ENCODE measurements at regions not wholly inside any gene's neighbourhood (a gene's known extent, or its start where the extent isn't known, plus 50 kb on each side); places are given as distances from the start of the nearest gene placed in this dataset.
"Not testable (repeated sequence)": the region's sequence is repeated elsewhere in the genome, so short reads cannot be mapped to it uniquely, and the experiment has no call there.

DNA sequence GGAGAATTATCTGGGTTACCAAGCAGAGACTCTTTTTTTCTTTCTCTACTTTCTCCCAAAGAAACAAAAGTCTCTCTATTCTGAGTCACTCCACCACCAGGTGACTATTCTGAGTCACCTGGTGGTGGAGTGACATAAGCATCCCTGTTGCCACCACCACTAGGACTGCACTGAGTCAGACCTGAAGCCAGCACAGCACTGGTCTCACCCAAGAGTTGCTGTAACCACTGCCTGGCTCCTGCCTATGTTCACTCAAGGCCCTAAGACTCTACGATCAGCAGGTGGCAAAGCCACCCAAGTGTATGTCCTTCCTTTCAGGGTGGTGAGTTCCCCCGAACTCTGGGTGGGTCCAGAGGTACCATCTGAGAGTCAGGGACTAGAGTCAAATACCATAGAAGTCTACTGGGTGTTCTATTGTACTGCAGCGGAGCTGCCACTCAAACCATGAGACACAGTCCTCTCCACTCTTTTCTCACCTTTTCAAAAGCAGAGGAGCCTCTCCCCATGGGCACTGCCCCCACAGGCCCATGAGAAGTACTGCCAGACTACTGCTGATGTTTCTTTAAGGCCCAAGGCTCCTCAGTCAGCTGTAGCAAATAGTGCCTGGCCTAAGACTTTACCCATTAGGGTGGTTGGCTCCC, 209.6 kb upstream of the IRS4 start:
- TF ChIP-seq CTCF (IDR thresholded peaks at IDR 0.05) = no peak
- no peak overlapping the region for H3K27ac Mint-ChIP-seq (ENCODE audit: unreplicated experiment)
- H3K36me3 Mint-ChIP-seq (ENCODE audit: low read depth) = no peaks in the 10 kb centered on the region
- no peak overlapping the region for H3K4me3 Mint-ChIP-seq (ENCODE audit: unreplicated experiment)
- no peaks in the 10 kb centered on the region for H3K27me3 Mint-ChIP-seq (ENCODE audit: low read depth)
- H3K9me3 Mint-ChIP-seq (ENCODE audit: low read depth) = peaks cover 16% of the 10 kb centered on the region
- no peak for DNase-seq (ENCODE audit: low spot score)
- no peaks in the 10 kb centered on the region for H3K4me1 Mint-ChIP-seq (ENCODE audit: low read depth)

- H3K4me3 Mint-ChIP-seq (ENCODE audit: unreplicated experiment) = no peak overlapping the region
- H3K36me3 Mint-ChIP-seq (ENCODE audit: low read depth) = no peaks in the 10 kb centered on the region
- H3K27ac Mint-ChIP-seq (ENCODE audit: unreplicated experiment) = no peak overlapping the region
- H3K9me3 Mint-ChIP-seq (ENCODE audit: low read depth) = peaks cover 36% of the 10 kb centered on the region
- no peak for TF ChIP-seq CTCF (IDR thresholded peaks at IDR 0.05)
- no peaks in the 10 kb centered on the region for H3K4me1 Mint-ChIP-seq (ENCODE audit: low read depth)
- no peak for DNase-seq (ENCODE audit: low spot score)
- no peaks in the 10 kb centered on the region for H3K27me3 Mint-ChIP-seq (ENCODE audit: low read depth)
These were observed 178.4 kb upstream of the IRS4 start for GRCh38 chrX:108914791-108915190.

GRCh38 chrX:108903831-108904230, 167.5 kb upstream of the IRS4 start:
- H3K36me3 Mint-ChIP-seq (ENCODE audit: low read depth); H3K4me1 Mint-ChIP-seq (ENCODE audit: low read depth); DNase-seq (ENCODE audit: low spot score); H3K4me3 Mint-ChIP-seq (ENCODE audit: unreplicated experiment); H3K27ac Mint-ChIP-seq (ENCODE audit: unreplicated experiment); H3K27me3 Mint-ChIP-seq (ENCODE audit: low read depth): not testable (repeated sequence)
- H3K9me3 Mint-ChIP-seq (ENCODE audit: low read depth) = peaks cover 30% of the 10 kb centered on the region

GRCh38 chrX:108900333-108900732, 164.0 kb upstream of the IRS4 start:
- TF ChIP-seq CTCF (IDR thresholded peaks at IDR 0.05) = no peak
- Mint-ChIP-seq H3K9me3 (ENCODE audit: low read depth) (peaks cover 36% of the 10 kb centered on the region), H3K27me3 (ENCODE audit: low read depth) (no peaks in the 10 kb centered on the region), H3K4me3 (ENCODE audit: unreplicated experiment) (no peak overlapping the region), H3K4me1 (ENCODE audit: low read depth) (no peaks in the 10 kb centered on the region), H3K36me3 (ENCODE audit: low read depth) (no peaks in the 10 kb centered on the region), H3K27ac (ENCODE audit: unreplicated experiment) (no peak overlapping the region)
- DNase-seq (ENCODE audit: low spot score) = no peak

DNA sequence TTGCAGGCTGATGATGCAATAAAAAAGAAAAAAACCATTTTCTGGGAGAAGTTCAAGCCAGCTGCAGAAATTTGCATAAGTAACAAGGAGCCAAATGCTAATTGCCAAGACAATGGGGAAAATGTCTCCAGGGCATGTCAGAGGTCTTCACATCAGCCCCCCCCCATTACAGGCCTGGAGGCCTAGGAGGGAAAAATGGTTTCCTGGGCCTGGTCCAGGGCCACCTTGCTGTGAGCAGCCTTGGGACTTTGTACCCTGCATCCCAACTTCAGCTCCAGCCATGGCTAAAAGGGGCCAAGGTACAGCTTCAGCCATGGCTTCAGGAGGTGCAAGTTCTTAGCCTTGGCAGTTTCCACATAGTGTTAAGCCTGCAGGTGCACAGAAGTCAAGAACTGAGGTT, 160.0 kb upstream of the IRS4 start:
- not testable (repeated sequence) for H3K27ac Mint-ChIP-seq (ENCODE audit: unreplicated experiment); H3K36me3 Mint-ChIP-seq (ENCODE audit: low read depth); H3K27me3 Mint-ChIP-seq (ENCODE audit: low read depth); H3K4me3 Mint-ChIP-seq (ENCODE audit: unreplicated experiment); H3K4me1 Mint-ChIP-seq (ENCODE audit: low read depth); DNase-seq (ENCODE audit: low spot score)
- H3K9me3 Mint-ChIP-seq (ENCODE audit: low read depth) = peaks cover 46% of the 10 kb centered on the region

DNA sequence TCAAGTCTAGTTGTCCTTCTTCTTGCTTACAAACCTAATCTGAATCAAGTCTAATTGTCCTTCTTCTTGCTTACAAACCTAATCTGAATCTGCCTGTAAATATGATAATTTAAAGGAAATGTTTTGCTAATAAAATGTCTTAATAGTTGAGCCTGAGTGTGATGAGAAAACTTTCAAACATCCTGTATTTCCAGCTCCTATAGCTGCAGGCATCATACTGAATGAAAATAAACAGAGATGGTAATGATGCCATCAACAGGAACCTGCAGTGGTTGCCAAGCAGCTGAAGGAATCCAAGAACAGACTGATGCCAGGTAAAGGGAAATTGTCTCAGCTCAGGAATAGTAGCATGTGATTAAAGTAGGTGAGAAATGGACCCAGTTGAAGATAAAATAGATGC, 156.1 kb upstream of the IRS4 start:
- Mint-ChIP-seq H3K4me3 (ENCODE audit: unreplicated experiment) (no peak overlapping the region), H3K4me1 (ENCODE audit: low read depth) (no peaks in the 10 kb centered on the region), H3K27me3 (ENCODE audit: low read depth) (no peaks in the 10 kb centered on the region), H3K36me3 (ENCODE audit: low read depth) (no peaks in the 10 kb centered on the region), H3K9me3 (ENCODE audit: low read depth) (peaks cover 30% of the 10 kb centered on the region), H3K27ac (ENCODE audit: unreplicated experiment) (no peak overlapping the region)
- no peak for DNase-seq (ENCODE audit: low spot score)
- no peak for TF ChIP-seq CTCF (IDR thresholded peaks at IDR 0.05)
